HCT116 (cell line): ENCODE measurements at regions not wholly inside any gene's neighbourhood (a gene's known extent, or its start where the extent isn't known, plus 50 kb on each side); places are given as distances from the start of the nearest gene placed in this dataset.

Source experiments
- EZH2 ChIP-seq: fragments of 200-600 bp; sonication (generic); IDR thresholded peaks from 2 replicates; pipeline ENCODE4 v1.6.1; 2017; ENCODE audit warnings: antibody characterized with exemption, mixed run types
- POLR2AphosphoS5 ChIP-seq: IDR thresholded peaks from 2 replicates; pipeline ENCODE4 v1.6.1; 2011; ENCODE audit warnings: mild to moderate bottlenecking, low read depth, low read length, moderate library complexity
- ZFX ChIP-seq: fragments of 450-650 bp; IDR thresholded peaks from 2 replicates; pipeline ENCODE4 v1.6.1; 2017
- TF ChIP-seq, protein P1 (sequence below), 3 experiments: fragments of 200-600 bp in 1 of 3; sonication (generic) in 1 of 3; IDR thresholded peaks in 2 of 3; conservative IDR thresholded peaks in 1 of 3; 2 replicates each; pipeline ENCODE4 v1.5.1; 2012 to 2017; ENCODE audit warnings: low read depth in 2 of 3, low read length in 2 of 3, antibody characterized with exemption in 1 of 3, borderline replicate concordance in 1 of 3, control low read depth in 1 of 3, mild to moderate bottlenecking in 1 of 3, mixed read lengths in 1 of 3, mixed run types in 1 of 3, moderate library complexity in 1 of 3; ENCODE audit not compliant: insufficient read depth in 1 of 3

DNA sequence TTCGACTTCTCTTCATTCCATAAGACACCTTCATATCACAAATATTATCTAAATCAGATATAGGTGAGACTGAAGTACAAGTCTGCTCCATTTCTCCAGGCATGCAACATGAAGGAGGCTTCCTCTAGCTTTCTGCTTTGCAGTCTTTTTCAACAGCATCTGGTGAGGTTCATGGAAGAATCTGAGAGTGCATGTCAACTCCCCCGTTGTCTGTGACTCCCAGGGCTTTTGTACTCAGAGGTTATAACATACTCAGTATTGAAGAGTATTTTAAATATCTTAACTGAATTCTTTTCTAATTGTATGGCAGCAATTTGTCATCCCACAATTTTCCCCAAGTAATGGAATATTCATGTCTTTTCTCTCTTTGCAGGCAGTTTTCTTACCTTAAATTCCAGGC lies 448.7 kb downstream of the CDH8 start:
- no peak for TF ChIP-seq EZH2
- TF ChIP-seq, protein P1, sequence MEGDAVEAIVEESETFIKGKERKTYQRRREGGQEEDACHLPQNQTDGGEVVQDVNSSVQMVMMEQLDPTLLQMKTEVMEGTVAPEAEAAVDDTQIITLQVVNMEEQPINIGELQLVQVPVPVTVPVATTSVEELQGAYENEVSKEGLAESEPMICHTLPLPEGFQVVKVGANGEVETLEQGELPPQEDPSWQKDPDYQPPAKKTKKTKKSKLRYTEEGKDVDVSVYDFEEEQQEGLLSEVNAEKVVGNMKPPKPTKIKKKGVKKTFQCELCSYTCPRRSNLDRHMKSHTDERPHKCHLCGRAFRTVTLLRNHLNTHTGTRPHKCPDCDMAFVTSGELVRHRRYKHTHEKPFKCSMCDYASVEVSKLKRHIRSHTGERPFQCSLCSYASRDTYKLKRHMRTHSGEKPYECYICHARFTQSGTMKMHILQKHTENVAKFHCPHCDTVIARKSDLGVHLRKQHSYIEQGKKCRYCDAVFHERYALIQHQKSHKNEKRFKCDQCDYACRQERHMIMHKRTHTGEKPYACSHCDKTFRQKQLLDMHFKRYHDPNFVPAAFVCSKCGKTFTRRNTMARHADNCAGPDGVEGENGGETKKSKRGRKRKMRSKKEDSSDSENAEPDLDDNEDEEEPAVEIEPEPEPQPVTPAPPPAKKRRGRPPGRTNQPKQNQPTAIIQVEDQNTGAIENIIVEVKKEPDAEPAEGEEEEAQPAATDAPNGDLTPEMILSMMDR (IDR thresholded peaks at IDR 0.05 in 2 of 3, conservative IDR thresholded peaks at IDR 0.05 in 1 of 3; ENCODE audit: borderline replicate concordance in 1 of 3, insufficient read depth in 1 of 3, low read depth in 2 of 3, low read length in 2 of 3) = no peak
- TF ChIP-seq POLR2AphosphoS5 = no peak
- TF ChIP-seq ZFX = no peak
